ENCODE measurements at regions not wholly inside any gene's neighbourhood (a gene's known extent, or its start where the extent isn't known, plus 50 kb on each side); places are given as distances from the start of the nearest gene placed in this dataset.
"Not testable (repeated sequence)": the region's sequence is repeated elsewhere in the genome, so short reads cannot be mapped to it uniquely, and the experiment has no call there.

GRCh38 chr12:87597114-87597513 is 432.1 kb downstream of the C12orf50 start:
- H3K27me3 ChIP-seq (replicated peaks; ENCODE audit: control insufficient read depth, insufficient read depth, low read length) = no peaks in the 10 kb centered on the region
- H3K4me3 ChIP-seq (replicated peaks; ENCODE audit: low read depth, low read length) = no peak overlapping the region
- no peak for TF ChIP-seq CTCF (IDR thresholded peaks at IDR 0.05; ENCODE audit: insufficient read depth, low read length, poor library complexity, severe bottlenecking)
- no peak for DNase-seq (ENCODE audit: extremely low read depth, insufficient read length)
- no peaks in the 10 kb centered on the region for H3K36me3 ChIP-seq (ENCODE audit: control insufficient read depth, insufficient read depth, low read length)

- DNase-seq (ENCODE audit: extremely low read depth, insufficient read length) = no peak
- TF ChIP-seq CTCF (IDR thresholded peaks at IDR 0.05; ENCODE audit: insufficient read depth, low read length, poor library complexity, severe bottlenecking) = no peak
- Histone ChIP-seq H3K4me3 (replicated peaks; ENCODE audit: low read depth, low read length) (no peak overlapping the region), H3K36me3 (ENCODE audit: control insufficient read depth, insufficient read depth, low read length) (no peaks in the 10 kb centered on the region), H3K27me3 (replicated peaks; ENCODE audit: control insufficient read depth, insufficient read depth, low read length) (no peaks in the 10 kb centered on the region)
Measured at GRCh38 chr12:87596636-87597035, 432.6 kb downstream of the C12orf50 start.

GRCh38 chr12:87596134-87596533 is 433.1 kb downstream of the C12orf50 start:
- no peak overlapping the region for H3K4me3 ChIP-seq (replicated peaks; ENCODE audit: low read depth, low read length)
- no peaks in the 10 kb centered on the region for H3K36me3 ChIP-seq (ENCODE audit: control insufficient read depth, insufficient read depth, low read length)
- no peak for TF ChIP-seq CTCF (IDR thresholded peaks at IDR 0.05; ENCODE audit: insufficient read depth, low read length, poor library complexity, severe bottlenecking)
- no peak for DNase-seq (ENCODE audit: extremely low read depth, insufficient read length)
- H3K27me3 ChIP-seq (replicated peaks; ENCODE audit: control insufficient read depth, insufficient read depth, low read length) = no peaks in the 10 kb centered on the region

- no peaks in the 10 kb centered on the region for H3K36me3 ChIP-seq (ENCODE audit: control insufficient read depth, insufficient read depth, low read length)
- H3K4me3 ChIP-seq (replicated peaks; ENCODE audit: low read depth, low read length) = no peak overlapping the region
- no peak for DNase-seq (ENCODE audit: extremely low read depth, insufficient read length)
- no peaks in the 10 kb centered on the region for H3K27me3 ChIP-seq (replicated peaks; ENCODE audit: control insufficient read depth, insufficient read depth, low read length)
- TF ChIP-seq CTCF (IDR thresholded peaks at IDR 0.05; ENCODE audit: insufficient read depth, low read length, poor library complexity, severe bottlenecking) = no peak
Measured at GRCh38 chr12:87585882-87586557, 443.2 kb downstream of the C12orf50 start.

- H3K36me3 ChIP-seq (ENCODE audit: control insufficient read depth, insufficient read depth, low read length); H3K27me3 ChIP-seq (replicated peaks; ENCODE audit: control insufficient read depth, insufficient read depth, low read length); H3K4me3 ChIP-seq (replicated peaks; ENCODE audit: low read depth, low read length); DNase-seq (ENCODE audit: extremely low read depth, insufficient read length): not testable (repeated sequence)
Measured at GRCh38 chr12:87579091-87579490, 450.1 kb downstream of the C12orf50 start.

- Histone ChIP-seq H3K4me3 (replicated peaks; ENCODE audit: low read depth, low read length) (no peak overlapping the region), H3K36me3 (ENCODE audit: control insufficient read depth, insufficient read depth, low read length) (no peaks in the 10 kb centered on the region), H3K27me3 (replicated peaks; ENCODE audit: control insufficient read depth, insufficient read depth, low read length) (no peaks in the 10 kb centered on the region)
- no peak for DNase-seq (ENCODE audit: extremely low read depth, insufficient read length)
- TF ChIP-seq CTCF (IDR thresholded peaks at IDR 0.05; ENCODE audit: insufficient read depth, low read length, poor library complexity, severe bottlenecking) = no peak
Measured at GRCh38 chr12:87575906-87576305, 453.3 kb downstream of the C12orf50 start.

GRCh38 chr12:87566918-87567317 is 462.3 kb downstream of the C12orf50 start:
- not testable (repeated sequence) for H3K4me3 ChIP-seq (replicated peaks; ENCODE audit: low read depth, low read length); H3K36me3 ChIP-seq (ENCODE audit: control insufficient read depth, insufficient read depth, low read length); H3K27me3 ChIP-seq (replicated peaks; ENCODE audit: control insufficient read depth, insufficient read depth, low read length); DNase-seq (ENCODE audit: extremely low read depth, insufficient read length)
